ENCODE measurements at regions not wholly inside any gene's neighbourhood (a gene's known extent, or its start where the extent isn't known, plus 50 kb on each side); places are given as distances from the start of the nearest gene placed in this dataset.

DNA sequence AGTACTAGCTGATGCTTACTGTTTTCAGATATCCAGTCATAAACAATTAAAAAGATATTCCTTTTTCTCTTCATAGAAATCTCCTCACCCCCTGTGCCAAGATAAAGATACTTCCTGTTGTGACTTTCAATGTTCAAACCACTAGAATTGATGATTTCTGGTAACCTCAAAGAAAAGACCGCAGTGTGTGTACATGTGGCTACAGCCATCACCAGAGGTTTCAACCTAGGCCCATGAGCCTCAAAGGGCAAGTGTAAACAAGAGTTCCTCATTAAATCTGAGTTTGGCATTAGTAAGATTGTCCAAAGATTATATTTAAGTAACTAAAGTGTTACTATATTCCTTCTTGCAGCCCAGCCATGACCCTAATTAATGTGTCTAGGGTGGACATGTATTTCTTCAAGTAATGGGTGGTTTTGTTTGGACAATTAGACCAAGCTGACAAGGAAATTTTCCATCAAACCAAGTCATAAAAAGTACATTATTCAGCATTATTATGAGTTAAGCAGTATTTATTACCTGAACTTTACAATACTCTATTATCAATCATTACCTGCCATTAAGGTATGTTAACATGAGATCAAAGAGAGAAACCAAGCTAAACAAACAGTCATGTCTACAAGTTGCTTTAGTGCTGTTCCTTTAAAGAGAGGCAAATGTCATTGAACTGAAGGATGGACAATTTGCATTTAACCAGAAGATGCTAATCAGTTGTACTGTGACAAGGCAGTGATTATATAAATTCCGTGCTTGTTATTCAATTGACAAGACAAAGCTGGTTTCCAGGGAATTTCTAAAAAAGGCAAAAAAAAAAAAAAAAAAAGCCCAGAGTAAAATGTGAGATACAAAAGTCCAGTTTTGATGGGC lies 382.7 kb downstream of the LNPK start (continued):
- TF ChIP-seq, protein P1, sequence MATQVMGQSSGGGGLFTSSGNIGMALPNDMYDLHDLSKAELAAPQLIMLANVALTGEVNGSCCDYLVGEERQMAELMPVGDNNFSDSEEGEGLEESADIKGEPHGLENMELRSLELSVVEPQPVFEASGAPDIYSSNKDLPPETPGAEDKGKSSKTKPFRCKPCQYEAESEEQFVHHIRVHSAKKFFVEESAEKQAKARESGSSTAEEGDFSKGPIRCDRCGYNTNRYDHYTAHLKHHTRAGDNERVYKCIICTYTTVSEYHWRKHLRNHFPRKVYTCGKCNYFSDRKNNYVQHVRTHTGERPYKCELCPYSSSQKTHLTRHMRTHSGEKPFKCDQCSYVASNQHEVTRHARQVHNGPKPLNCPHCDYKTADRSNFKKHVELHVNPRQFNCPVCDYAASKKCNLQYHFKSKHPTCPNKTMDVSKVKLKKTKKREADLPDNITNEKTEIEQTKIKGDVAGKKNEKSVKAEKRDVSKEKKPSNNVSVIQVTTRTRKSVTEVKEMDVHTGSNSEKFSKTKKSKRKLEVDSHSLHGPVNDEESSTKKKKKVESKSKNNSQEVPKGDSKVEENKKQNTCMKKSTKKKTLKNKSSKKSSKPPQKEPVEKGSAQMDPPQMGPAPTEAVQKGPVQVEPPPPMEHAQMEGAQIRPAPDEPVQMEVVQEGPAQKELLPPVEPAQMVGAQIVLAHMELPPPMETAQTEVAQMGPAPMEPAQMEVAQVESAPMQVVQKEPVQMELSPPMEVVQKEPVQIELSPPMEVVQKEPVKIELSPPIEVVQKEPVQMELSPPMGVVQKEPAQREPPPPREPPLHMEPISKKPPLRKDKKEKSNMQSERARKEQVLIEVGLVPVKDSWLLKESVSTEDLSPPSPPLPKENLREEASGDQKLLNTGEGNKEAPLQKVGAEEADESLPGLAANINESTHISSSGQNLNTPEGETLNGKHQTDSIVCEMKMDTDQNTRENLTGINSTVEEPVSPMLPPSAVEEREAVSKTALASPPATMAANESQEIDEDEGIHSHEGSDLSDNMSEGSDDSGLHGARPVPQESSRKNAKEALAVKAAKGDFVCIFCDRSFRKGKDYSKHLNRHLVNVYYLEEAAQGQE (IDR thresholded peaks at IDR 0.05) = no peak
- TF ChIP-seq YY1 (IDR thresholded peaks at IDR 0.05) = no peak
- TF ChIP-seq GABPA (IDR thresholded peaks at IDR 0.05 in 1 of 2, conservative IDR thresholded peaks at IDR 0.05 in 1 of 2) = no peak
- TF ChIP-seq, protein P2, sequence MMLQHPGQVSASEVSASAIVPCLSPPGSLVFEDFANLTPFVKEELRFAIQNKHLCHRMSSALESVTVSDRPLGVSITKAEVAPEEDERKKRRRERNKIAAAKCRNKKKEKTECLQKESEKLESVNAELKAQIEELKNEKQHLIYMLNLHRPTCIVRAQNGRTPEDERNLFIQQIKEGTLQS (IDR thresholded peaks at IDR 0.05) = no peak
- TF ChIP-seq HNF4G (IDR thresholded peaks at IDR 0.05) = no peak
- no peak for TF ChIP-seq TAF1 (conservative IDR thresholded peaks at IDR 0.05)

DNA sequence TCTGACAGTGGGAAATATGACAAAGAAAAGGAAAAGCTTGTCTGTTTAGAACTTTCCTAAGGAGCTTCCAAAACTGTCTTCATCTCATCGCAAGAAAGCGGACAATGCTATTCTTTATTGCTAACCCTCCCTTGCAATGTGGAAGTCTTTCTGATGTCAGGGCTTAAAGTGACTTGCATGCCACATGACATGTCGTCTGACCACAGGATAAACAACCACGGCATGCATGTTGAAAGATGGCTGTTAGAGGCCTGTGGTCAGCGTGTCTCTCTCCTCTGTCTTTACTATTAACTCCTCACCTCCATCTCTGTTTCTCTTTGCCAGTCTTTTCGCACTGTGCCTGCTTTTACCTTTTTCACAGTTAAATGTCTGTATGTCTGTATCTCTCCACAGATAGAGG lies 389.8 kb downstream of the LNPK start:
- 79% methylated on average over 6 of the region's 6 CpGs for WGBS
- Histone ChIP-seq H3K4me1 (ENCODE audit: control insufficient read depth in 4 of 4, insufficient read depth in 4 of 4, low read length in 3 of 4) (no peaks in the 10 kb centered on the region), H3K27ac (ENCODE audit: low read depth in 1 of 2, low read length in 2 of 2) (no peak overlapping the region), H3K27me3 (ENCODE audit: control insufficient read depth in 4 of 4, insufficient read depth in 4 of 4, low read length in 3 of 4) (no peaks in the 10 kb centered on the region), H3K4me3 (ENCODE audit: low read depth in 1 of 3, low read length in 3 of 3) (no peak overlapping the region), H3K9me3 (ENCODE audit: control insufficient read depth in 4 of 4, low read length in 3 of 4) (no peaks in the 10 kb centered on the region), H3K9ac (ENCODE audit: low read depth in 1 of 2, low read length in 2 of 2) (no peak overlapping the region), H3K36me3 (ENCODE audit: control insufficient read depth in 4 of 4, insufficient read depth in 3 of 4, low read depth in 1 of 4, low read length in 3 of 4) (no peaks in the 10 kb centered on the region)
- TF ChIP-seq, protein P3, sequence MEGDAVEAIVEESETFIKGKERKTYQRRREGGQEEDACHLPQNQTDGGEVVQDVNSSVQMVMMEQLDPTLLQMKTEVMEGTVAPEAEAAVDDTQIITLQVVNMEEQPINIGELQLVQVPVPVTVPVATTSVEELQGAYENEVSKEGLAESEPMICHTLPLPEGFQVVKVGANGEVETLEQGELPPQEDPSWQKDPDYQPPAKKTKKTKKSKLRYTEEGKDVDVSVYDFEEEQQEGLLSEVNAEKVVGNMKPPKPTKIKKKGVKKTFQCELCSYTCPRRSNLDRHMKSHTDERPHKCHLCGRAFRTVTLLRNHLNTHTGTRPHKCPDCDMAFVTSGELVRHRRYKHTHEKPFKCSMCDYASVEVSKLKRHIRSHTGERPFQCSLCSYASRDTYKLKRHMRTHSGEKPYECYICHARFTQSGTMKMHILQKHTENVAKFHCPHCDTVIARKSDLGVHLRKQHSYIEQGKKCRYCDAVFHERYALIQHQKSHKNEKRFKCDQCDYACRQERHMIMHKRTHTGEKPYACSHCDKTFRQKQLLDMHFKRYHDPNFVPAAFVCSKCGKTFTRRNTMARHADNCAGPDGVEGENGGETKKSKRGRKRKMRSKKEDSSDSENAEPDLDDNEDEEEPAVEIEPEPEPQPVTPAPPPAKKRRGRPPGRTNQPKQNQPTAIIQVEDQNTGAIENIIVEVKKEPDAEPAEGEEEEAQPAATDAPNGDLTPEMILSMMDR (IDR thresholded peaks at IDR 0.05; ENCODE audit: low read depth, low read length, missing input control) = no peak
- no peak for TF ChIP-seq JUND (IDR thresholded peaks at IDR 0.05)
- DNase-seq (ENCODE audit: low spot score) = no peak

DNA sequence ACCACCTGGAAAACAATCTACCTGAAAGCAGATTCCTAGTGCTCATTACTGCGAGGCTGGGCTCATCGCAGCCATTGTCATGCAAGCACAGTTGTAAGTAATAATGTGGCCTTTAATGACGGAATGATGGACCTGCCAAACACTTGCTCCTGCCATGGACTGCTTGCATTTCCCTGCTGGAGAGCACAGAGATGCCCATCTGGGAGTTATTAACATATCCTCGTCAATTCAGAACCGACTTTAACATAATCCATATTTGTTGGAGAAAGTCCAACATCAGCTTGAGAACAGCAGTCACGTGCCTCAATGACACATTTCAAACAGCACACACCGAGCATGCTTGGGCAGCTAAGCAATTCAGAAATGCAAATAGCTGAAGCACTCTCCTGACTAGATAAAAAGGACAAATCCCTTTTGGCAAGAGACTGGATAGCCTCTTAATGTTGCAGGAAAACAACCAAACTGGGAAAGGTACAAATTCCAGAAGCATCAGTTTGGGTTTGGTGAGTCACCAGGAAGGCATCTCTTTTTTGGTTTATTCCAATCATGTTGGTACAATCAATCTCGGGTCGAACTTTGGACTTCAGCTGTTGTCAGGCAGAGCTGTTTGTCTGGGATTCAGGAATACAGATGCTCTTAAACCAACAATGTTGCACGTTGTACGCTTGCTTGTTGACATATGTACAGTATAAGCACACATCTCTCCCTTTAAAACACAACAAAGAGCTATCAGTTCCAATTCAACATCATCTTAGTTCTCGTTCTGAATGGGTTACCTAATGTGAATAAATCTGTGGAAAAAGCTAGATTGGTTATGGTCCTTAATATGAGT lies 395.8 kb downstream of the LNPK start:
- H3K27ac ChIP-seq (ENCODE audit: low read depth in 1 of 2, low read length in 2 of 2) = peak overlapping the region in 1 of 2 donors; percentile 15
- H3K4me1 ChIP-seq (ENCODE audit: control insufficient read depth in 4 of 4, insufficient read depth in 4 of 4, low read length in 3 of 4) = peaks cover 0 to 4% (median 1%) of the 10 kb centered on the region in 4 donors
- H3K27me3 ChIP-seq (ENCODE audit: control insufficient read depth in 4 of 4, insufficient read depth in 4 of 4, low read length in 3 of 4) = no peaks in the 10 kb centered on the region
- no peaks in the 10 kb centered on the region for H3K36me3 ChIP-seq (ENCODE audit: control insufficient read depth in 4 of 4, insufficient read depth in 3 of 4, low read depth in 1 of 4, low read length in 3 of 4)
- no peak overlapping the region for H3K4me3 ChIP-seq (ENCODE audit: low read depth in 1 of 3, low read length in 3 of 3)
- 39% methylated on average over 12 of the region's 12 CpGs for WGBS
- no peak for DNase-seq (ENCODE audit: low spot score)
- no peak overlapping the region for H3K9ac ChIP-seq (ENCODE audit: low read depth in 1 of 2, low read length in 2 of 2)
- H3K9me3 ChIP-seq (ENCODE audit: control insufficient read depth in 4 of 4, low read length in 3 of 4) = no peaks in the 10 kb centered on the region
- TF ChIP-seq, protein P1 (IDR thresholded peaks at IDR 0.05) = no peak
- no peak for TF ChIP-seq TAF1 (conservative IDR thresholded peaks at IDR 0.05)
- TF ChIP-seq, protein P2 (IDR thresholded peaks at IDR 0.05) = peak; percentile 99
- TF ChIP-seq, protein P4, sequence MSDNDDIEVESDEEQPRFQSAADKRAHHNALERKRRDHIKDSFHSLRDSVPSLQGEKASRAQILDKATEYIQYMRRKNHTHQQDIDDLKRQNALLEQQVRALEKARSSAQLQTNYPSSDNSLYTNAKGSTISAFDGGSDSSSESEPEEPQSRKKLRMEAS (IDR thresholded peaks at IDR 0.05) = peak; percentile 44
- peak; percentile 66 for TF ChIP-seq YY1 (IDR thresholded peaks at IDR 0.05)
- TF ChIP-seq EGR1 (IDR thresholded peaks at IDR 0.05; ENCODE audit: low read depth in 2 of 2) = peak in 1 of 2 donors; percentile 37
- no peak for TF ChIP-seq NR2F2 (IDR thresholded peaks at IDR 0.05)
- TF ChIP-seq RXRA (IDR thresholded peaks at IDR 0.05) = peak; percentile 61 to 68
- TF ChIP-seq GABPA (IDR thresholded peaks at IDR 0.05 in 1 of 2, conservative IDR thresholded peaks at IDR 0.05 in 1 of 2) = peak in 1 of 2 donors; percentile 20
- TF ChIP-seq HNF4A (conservative IDR thresholded peaks at IDR 0.05) = peak; percentile 96 to 98
- TF ChIP-seq FOXA1 (IDR thresholded peaks at IDR 0.05) = peak; percentile 9
- peak; percentile 99 to 100 for TF ChIP-seq JUND (IDR thresholded peaks at IDR 0.05)
